Motor neuron (in vitro differentiated cells): ENCODE measurements at regions not wholly inside any gene's neighbourhood (a gene's known extent, or its start where the extent isn't known, plus 50 kb on each side); places are given as distances from the start of the nearest gene placed in this dataset.
"Not testable (repeated sequence)": the region's sequence is repeated elsewhere in the genome, so short reads cannot be mapped to it uniquely, and the experiment has no call there.

ENCODE experiments used
- ATAC-seq, 8 experiments: fragments of 200-7000 bp; cut with Tn5 transposase; replicated peaks in 6 of 8; 2 replicates each; pipeline ENCODE4 v1.8.0; 2021; ENCODE audit warnings: mild to moderate bottlenecking in 8 of 8, moderate library complexity in 8 of 8
- H3K27ac ChIP-seq, 2 donors: fragments of 250-450 bp; sonication (Bioruptor Pico); 2 replicates each; pipeline ENCODE4 v1.9.0; 2021; ENCODE audit warnings: antibody characterized with exemption in 2 of 2, mild to moderate bottlenecking in 2 of 2, moderate library complexity in 1 of 2
- H3K4me1 ChIP-seq, 2 donors: fragments of 250-450 bp; sonication (Bioruptor Pico); replicated peaks in 1 of 2; 2 replicates each; pipeline ENCODE4 v1.6.1; 2021; ENCODE audit warnings: antibody characterized with exemption in 2 of 2, mild to moderate bottlenecking in 2 of 2, moderate library complexity in 1 of 2
- H3K4me3 ChIP-seq, 5 donors: fragments of 250-450 bp; sonication (Bioruptor Pico); 2 replicates each; pipeline ENCODE4 v1.9.0; 2021; ENCODE audit warnings: antibody characterized with exemption in 5 of 5, mild to moderate bottlenecking in 5 of 5, moderate library complexity in 4 of 5
- WGBS, 10 experiments: fragments of 450-650 bp; shearing (Covaris generic); methylation state at CpG; one replicate each; pipeline ENCODE4 v1.0.0; 2022; 5-methylcytosine and 5-hydroxymethylcytosine counted together
- in situ Hi-C, 9 experiments: fragments of 400-800 bp; cut with MboI; loops; one replicate each; pipeline ENCODE4 v1.15.0; 2021; ENCODE audit warnings: low sequenced_read_pairs in 9 of 9, low pct_unique_long_range_greater_than_20kb in 2 of 9; ENCODE audit not compliant: unreplicated experiment in 9 of 9

GRCh38 chr3:198138205-198138604 is 178.2 kb downstream of the LMLN start:
- in situ Hi-C loops = not testable (repeated sequence)

DNA sequence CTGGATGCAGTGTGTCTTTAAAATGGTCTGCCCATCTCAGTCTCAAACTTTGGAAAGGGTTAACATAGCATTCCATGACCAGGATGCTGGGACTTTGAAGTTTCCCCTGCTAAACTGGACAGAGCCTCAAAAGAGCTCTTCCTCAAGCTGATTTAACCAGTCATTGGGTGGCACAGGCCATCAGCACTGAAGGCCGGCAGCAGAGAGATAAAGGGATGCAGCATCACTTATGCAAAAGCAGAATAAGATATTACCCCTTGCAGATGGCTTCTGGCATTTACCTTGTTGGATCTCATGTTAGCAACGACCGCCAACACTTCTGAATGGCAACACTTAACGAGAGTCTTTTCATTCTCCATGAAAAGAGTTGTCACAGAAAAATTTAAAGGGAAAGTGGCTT is 179.0 kb downstream of the LMLN start:
- in situ Hi-C loops, H3K4me3 ChIP-seq, ATAC-seq, H3K4me1 ChIP-seq, H3K27ac ChIP-seq: not testable (repeated sequence)
- WGBS, 10 experiments = 30% methylated on average over 4 of the region's 4 CpGs; no CpG with 5 or more reads in 9 of the 10 experiments

More at GRCh38 chr3:198138205-198138604, 178.2 kb downstream of the LMLN start:
- H3K4me3 ChIP-seq, H3K27ac ChIP-seq, H3K4me1 ChIP-seq: not testable (repeated sequence)
- ATAC-seq = peak in 3 of 8 experiments; percentile 36 to 56 (median 36)
- WGBS, 10 experiments = no CpG with 5 or more reads among the region's 10 CpGs

DNA sequence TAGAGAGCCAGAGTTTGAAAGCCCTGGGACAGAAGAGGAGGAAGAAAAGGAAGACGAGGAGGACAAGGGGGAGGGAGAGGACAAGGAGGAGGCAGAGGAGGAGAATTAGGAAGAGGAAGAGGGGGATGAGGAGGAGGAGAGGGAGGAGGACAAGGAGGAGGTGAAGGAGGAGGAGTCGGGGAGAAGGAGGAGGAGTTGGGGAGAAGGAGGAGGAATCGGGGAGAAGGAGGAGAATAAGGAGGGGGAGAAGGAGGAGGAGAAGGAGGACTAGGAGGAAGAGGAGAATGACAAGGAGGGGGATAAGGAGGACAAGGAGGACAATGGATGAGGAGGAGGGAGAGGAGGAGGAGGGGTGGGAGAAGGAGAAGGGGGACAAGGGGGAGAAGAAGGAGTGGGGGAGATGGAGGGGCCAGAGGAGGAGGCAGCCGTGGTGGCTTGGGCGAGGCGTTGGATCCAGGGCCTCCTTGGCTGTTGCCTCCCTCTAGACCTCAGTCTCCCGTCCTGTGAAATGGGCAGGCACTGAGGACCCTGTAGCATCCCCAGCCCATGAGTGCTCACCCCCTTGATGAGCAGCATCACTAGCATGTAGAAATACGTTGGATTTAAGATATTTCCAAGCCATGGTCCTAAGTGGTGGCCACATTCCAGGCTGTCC is 179.6 kb downstream of the LMLN start:
- ATAC-seq, H3K27ac ChIP-seq, in situ Hi-C loops, H3K4me1 ChIP-seq, H3K4me3 ChIP-seq: not testable (repeated sequence)
- no CpG with 5 or more reads among the region's 8 CpGs for WGBS, 10 experiments

DNA sequence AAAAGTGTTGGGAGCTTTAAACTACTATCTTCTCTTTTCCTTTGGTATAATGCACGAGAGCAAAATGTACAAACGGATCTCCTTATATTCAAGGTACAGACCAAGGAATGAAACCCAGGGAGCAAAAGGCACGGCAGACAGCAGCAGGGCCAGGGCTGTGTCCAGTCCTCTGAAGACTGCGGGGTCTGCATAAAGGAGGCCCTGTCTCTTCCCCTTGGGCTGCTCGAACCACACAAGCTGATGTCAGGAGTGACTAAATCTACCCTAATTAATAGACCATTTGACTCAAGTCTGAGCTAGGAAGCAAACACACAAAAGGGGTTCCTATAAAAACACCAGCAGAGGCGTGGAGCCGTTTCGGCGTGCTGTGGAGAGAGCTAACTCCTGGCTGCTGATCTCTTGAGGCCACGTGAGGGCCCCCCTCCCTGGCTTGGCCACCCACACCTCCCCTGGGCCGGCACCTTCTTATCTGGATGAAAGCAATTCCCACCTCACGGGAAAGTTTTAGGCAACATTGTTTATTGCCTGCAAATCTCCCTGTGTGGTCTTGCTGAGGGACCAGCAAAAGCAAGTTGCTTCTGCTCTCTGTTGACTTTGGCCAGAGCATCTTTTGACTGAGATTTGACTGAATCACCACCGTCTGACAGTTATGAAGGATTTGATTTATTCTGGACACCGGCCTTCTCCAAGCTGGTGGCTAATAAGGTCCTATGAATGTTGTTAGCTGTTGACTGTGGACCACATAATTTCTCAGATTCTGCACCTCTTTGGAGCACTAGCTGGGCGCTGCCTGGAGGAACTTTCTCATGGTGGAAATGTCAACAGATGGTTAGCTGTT is 183.5 kb downstream of the LMLN start:
- in situ Hi-C loops, H3K4me3 ChIP-seq, H3K4me1 ChIP-seq, H3K27ac ChIP-seq: not testable (repeated sequence)
- peak in 5 of 8 experiments; percentile 19 to 63 (median 46) for ATAC-seq
- WGBS, 10 experiments = 50% methylated on average over 1 of the region's 15 CpGs; no CpG with 5 or more reads in 9 of the 10 experiments

- H3K4me3 ChIP-seq, H3K4me1 ChIP-seq, in situ Hi-C loops, H3K27ac ChIP-seq: not testable (repeated sequence)
- peak in 5 of 8 experiments; percentile 21 to 66 (median 52) for ATAC-seq
- no CpG with 5 or more reads among the region's 8 CpGs for WGBS, 10 experiments
These were observed 185.3 kb downstream of the LMLN start for GRCh38 chr3:198145231-198145784.

DNA sequence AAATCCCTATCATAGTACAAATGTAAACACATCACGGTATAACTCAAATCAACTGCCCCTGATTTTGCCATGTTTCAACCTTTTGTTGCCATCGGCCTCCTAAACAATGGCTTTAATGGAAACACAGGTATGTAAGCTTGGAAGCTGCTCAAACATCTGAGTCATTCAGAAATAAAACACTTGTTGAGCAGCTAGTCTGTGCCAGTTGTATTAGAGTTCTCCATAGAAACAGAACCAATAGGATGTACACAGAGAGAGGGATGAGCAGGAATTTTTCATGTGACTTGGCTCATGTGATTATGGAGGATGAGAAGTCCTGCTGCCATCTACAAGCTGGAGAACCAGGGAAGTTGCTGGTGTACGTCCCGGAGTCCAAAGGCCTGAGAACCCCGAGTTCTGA is 186.1 kb downstream of the LMLN start:
- peak in 4 of 8 experiments; percentile 5 to 51 (median 41) for ATAC-seq
- H3K27ac ChIP-seq, H3K4me3 ChIP-seq, in situ Hi-C loops, H3K4me1 ChIP-seq: not testable (repeated sequence)
- WGBS, 10 experiments = no CpG with 5 or more reads among the region's 5 CpGs

- in situ Hi-C loops, H3K4me3 ChIP-seq, H3K4me1 ChIP-seq, H3K27ac ChIP-seq: not testable (repeated sequence)
- peak in 3 of 8 experiments; percentile 63 to 67 (median 64) for ATAC-seq
- no CpG with 5 or more reads among the region's 9 CpGs for WGBS, 10 experiments
These were observed 186.6 kb downstream of the LMLN start for GRCh38 chr3:198146559-198147164.

DNA sequence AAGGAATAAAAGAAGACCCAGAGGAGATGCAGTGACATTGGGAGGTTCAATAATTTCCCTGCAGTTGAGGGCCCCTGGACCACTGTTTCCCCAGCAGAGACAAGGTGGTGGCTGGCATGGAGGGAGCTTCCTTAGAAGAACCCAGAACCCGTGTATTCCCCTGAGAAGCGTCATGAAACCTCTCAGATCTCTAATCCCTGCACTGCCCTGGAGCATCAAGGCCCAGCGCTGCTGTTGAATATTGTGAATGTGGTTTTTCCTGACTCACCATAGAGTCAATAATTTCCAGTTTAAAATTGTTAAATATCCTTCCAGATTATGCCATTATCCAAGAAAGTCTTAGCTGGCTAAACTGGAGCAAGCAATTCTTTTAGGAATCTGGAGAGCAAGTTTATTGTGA is 187.2 kb downstream of the LMLN start:
- H3K4me3 ChIP-seq, H3K4me1 ChIP-seq, H3K27ac ChIP-seq, in situ Hi-C loops: not testable (repeated sequence)
- peak in 3 of 8 experiments; percentile 73 to 86 (median 79) for ATAC-seq
- no CpG with 5 or more reads among the region's 3 CpGs for WGBS, 10 experiments

- H3K4me3 ChIP-seq, H3K4me1 ChIP-seq, H3K27ac ChIP-seq, in situ Hi-C loops: not testable (repeated sequence)
- ATAC-seq = peak in 3 of 8 experiments; percentile 52 to 70 (median 61)
- no CpG with 5 or more reads among the region's 6 CpGs for WGBS, 10 experiments
These were observed 188.0 kb downstream of the LMLN start for GRCh38 chr3:198147993-198148392.

- H3K4me1 ChIP-seq, ATAC-seq, H3K27ac ChIP-seq, in situ Hi-C loops, H3K4me3 ChIP-seq: not testable (repeated sequence)
- WGBS, 10 experiments = 60 to 94% (median 84%) methylated on average over 1 to 3 of the region's 5 CpGs; no CpG with 5 or more reads in 6 of the 10 experiments
These were observed 189.9 kb downstream of the LMLN start for GRCh38 chr3:198149904-198150303.

DNA sequence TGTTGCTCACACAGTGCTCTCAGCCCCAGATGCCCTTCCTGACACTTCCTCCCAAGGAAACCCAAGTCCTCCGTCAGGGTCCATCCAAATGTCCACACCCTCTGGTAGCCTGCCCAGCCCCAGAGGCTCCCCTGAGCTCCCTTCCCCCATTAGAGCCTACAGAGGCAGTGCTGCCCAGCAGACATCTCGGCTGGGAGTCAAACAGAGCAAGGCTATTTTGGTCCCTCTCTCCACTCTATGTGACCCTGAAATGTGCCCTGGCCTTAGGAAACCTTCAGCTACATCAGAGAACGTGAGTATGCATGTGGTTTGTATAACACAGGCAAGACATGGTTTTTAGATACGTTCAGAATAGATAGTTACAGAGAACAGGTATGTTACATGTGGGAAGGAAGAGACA is 191.8 kb downstream of the LMLN start:
- in situ Hi-C loops, H3K4me3 ChIP-seq, H3K27ac ChIP-seq, H3K4me1 ChIP-seq: not testable (repeated sequence)
- peak in 1 of 8 experiments; percentile 8 for ATAC-seq
- no CpG with 5 or more reads among the region's 4 CpGs for WGBS, 10 experiments

GRCh38 chr3:198155771-198156170 is 195.8 kb downstream of the LMLN start:
- ATAC-seq = peak in 3 of 8 experiments; percentile 24 to 92 (median 51)
- in situ Hi-C loops, H3K4me3 ChIP-seq, H3K27ac ChIP-seq, H3K4me1 ChIP-seq: not testable (repeated sequence)
- WGBS, 10 experiments = no CpG with 5 or more reads among the region's 7 CpGs

- H3K4me1 ChIP-seq, H3K4me3 ChIP-seq, in situ Hi-C loops, H3K27ac ChIP-seq: not testable (repeated sequence)
- no CpG with 5 or more reads among the region's 42 CpGs for WGBS, 10 experiments
- ATAC-seq = peak in 7 of 8 experiments; percentile 79 to 100 (median 99)
These were observed 197.3 kb downstream of the LMLN start for GRCh38 chr3:198157231-198157868.
